ENCODE measurements at regions not wholly inside any gene's neighbourhood (a gene's known extent, or its start where the extent isn't known, plus 50 kb on each side); places are given as distances from the start of the nearest gene placed in this dataset.

- H3K27ac ChIP-seq (ENCODE audit: low read depth, low read length) = no peak overlapping the region
- H3K4me1 ChIP-seq (ENCODE audit: control insufficient read depth, insufficient read depth, low read length) = no peaks in the 10 kb centered on the region
- no peak overlapping the region for H3K4me3 ChIP-seq (ENCODE audit: low read length)
- H3K36me3 ChIP-seq (ENCODE audit: control insufficient read depth, insufficient read depth, low read length) = no peaks in the 10 kb centered on the region
- no peak overlapping the region for H3K9ac ChIP-seq (ENCODE audit: low read length)
- H3K27me3 ChIP-seq (ENCODE audit: control insufficient read depth, insufficient read depth, low read length) = no peaks in the 10 kb centered on the region
Measured at GRCh38 chr5:171617266-171617665, 168.4 kb upstream of the SMIM23 start.

DNA sequence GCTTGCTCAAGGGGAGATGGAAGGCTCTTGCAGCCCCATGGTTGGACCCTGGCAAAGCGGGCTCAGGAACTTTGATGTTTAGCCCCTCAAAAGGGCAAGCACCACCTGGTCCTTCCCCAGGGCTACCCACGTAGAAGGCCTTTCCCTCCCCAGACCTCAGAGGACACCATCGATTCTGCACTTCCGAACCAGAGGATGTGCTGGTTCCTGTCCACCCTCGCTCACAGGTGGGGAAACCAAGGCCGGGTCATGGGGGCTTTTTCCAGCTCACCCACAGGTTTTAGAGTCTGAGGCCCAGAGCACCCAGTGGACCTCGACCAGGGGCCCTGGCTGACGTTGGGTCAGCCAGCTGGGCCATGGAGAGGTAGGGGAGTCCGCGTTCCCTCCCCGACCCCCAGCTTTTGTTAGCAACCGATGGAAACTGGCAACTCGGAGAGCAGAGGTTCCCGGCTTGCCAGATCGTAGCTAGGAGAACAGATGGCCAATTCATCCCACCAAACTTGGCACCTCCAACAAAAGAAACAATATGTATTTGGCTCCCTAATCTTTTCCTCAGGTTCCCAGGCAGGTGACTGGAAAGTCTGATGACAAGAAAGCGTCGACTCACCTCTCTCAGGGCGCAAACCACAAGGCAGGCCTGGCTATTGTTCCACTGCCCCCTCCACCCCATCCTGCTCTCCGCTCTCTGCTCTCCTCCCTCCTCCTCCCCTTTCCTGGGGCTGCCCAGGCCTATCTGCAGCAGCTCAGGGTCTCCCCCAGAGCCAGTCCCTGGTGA lies 167.6 kb upstream of the SMIM23 start:
- no peaks in the 10 kb centered on the region for H3K36me3 ChIP-seq (ENCODE audit: control insufficient read depth, insufficient read depth, low read length)
- H3K4me1 ChIP-seq (ENCODE audit: control insufficient read depth, insufficient read depth, low read length) = no peaks in the 10 kb centered on the region
- H3K27me3 ChIP-seq (ENCODE audit: control insufficient read depth, insufficient read depth, low read length) = no peaks in the 10 kb centered on the region
- no peak overlapping the region for H3K9ac ChIP-seq (ENCODE audit: low read length)
- no peak overlapping the region for H3K4me3 ChIP-seq (ENCODE audit: low read length)
- H3K27ac ChIP-seq (ENCODE audit: low read depth, low read length) = no peak overlapping the region

GRCh38 chr5:171619196-171619595 lies 166.4 kb upstream of the SMIM23 start:
- H3K36me3 ChIP-seq (ENCODE audit: control insufficient read depth, insufficient read depth, low read length) = no peaks in the 10 kb centered on the region
- no peak overlapping the region for H3K9ac ChIP-seq (ENCODE audit: low read length)
- no peak overlapping the region for H3K27ac ChIP-seq (ENCODE audit: low read depth, low read length)
- H3K27me3 ChIP-seq (ENCODE audit: control insufficient read depth, insufficient read depth, low read length) = no peaks in the 10 kb centered on the region
- no peaks in the 10 kb centered on the region for H3K4me1 ChIP-seq (ENCODE audit: control insufficient read depth, insufficient read depth, low read length)
- no peak overlapping the region for H3K4me3 ChIP-seq (ENCODE audit: low read length)

DNA sequence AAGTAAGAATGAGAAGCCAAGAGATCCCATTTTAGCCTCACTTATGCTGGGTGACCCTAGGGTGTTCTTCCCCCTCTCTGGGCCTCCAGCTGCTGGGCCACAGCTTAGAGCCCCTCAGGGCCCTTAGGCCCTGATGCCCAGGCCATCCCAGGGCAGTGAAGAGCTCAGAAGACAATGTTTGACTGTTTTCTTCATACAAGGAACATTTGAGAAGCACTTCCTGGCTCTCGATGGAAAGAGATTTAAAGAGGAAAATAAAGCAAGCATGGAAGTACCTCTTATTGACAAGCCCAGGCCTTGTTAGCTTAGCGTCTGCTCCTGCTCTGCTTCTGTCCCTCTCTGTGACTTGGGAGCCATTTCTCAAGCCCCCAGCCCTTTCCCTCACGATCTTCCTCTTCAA lies 165.9 kb upstream of the SMIM23 start:
- no peak overlapping the region for H3K4me3 ChIP-seq (ENCODE audit: low read length)
- H3K36me3 ChIP-seq (ENCODE audit: control insufficient read depth, insufficient read depth, low read length) = no peaks in the 10 kb centered on the region
- no peaks in the 10 kb centered on the region for H3K27me3 ChIP-seq (ENCODE audit: control insufficient read depth, insufficient read depth, low read length)
- H3K9ac ChIP-seq (ENCODE audit: low read length) = no peak overlapping the region
- H3K27ac ChIP-seq (ENCODE audit: low read depth, low read length) = no peak overlapping the region
- H3K4me1 ChIP-seq (ENCODE audit: control insufficient read depth, insufficient read depth, low read length) = no peaks in the 10 kb centered on the region

GRCh38 chr5:171622010-171622409 lies 163.6 kb upstream of the SMIM23 start:
- no peaks in the 10 kb centered on the region for H3K27me3 ChIP-seq (ENCODE audit: control insufficient read depth, insufficient read depth, low read length)
- no peak overlapping the region for H3K9ac ChIP-seq (ENCODE audit: low read length)
- no peak overlapping the region for H3K4me3 ChIP-seq (ENCODE audit: low read length)
- no peaks in the 10 kb centered on the region for H3K36me3 ChIP-seq (ENCODE audit: control insufficient read depth, insufficient read depth, low read length)
- no peak overlapping the region for H3K27ac ChIP-seq (ENCODE audit: low read depth, low read length)
- H3K4me1 ChIP-seq (ENCODE audit: control insufficient read depth, insufficient read depth, low read length) = no peaks in the 10 kb centered on the region

GRCh38 chr5:171623107-171623506 lies 162.5 kb upstream of the SMIM23 start:
- H3K4me1 ChIP-seq (ENCODE audit: control insufficient read depth, insufficient read depth, low read length) = no peaks in the 10 kb centered on the region
- H3K9ac ChIP-seq (ENCODE audit: low read length) = no peak overlapping the region
- no peaks in the 10 kb centered on the region for H3K27me3 ChIP-seq (ENCODE audit: control insufficient read depth, insufficient read depth, low read length)
- H3K27ac ChIP-seq (ENCODE audit: low read depth, low read length) = no peak overlapping the region
- no peaks in the 10 kb centered on the region for H3K36me3 ChIP-seq (ENCODE audit: control insufficient read depth, insufficient read depth, low read length)
- no peak overlapping the region for H3K4me3 ChIP-seq (ENCODE audit: low read length)

- Histone ChIP-seq H3K27me3 (ENCODE audit: control insufficient read depth, insufficient read depth, low read length) (no peaks in the 10 kb centered on the region), H3K27ac (ENCODE audit: low read depth, low read length) (no peak overlapping the region), H3K4me1 (ENCODE audit: control insufficient read depth, insufficient read depth, low read length) (no peaks in the 10 kb centered on the region), H3K9ac (ENCODE audit: low read length) (no peak overlapping the region), H3K36me3 (ENCODE audit: control insufficient read depth, insufficient read depth, low read length) (no peaks in the 10 kb centered on the region), H3K4me3 (ENCODE audit: low read length) (no peak overlapping the region)
Measured at GRCh38 chr5:171623551-171624097, 162.0 kb upstream of the SMIM23 start.

GRCh38 chr5:171624396-171624795 lies 161.2 kb upstream of the SMIM23 start:
- Histone ChIP-seq H3K4me1 (ENCODE audit: control insufficient read depth, insufficient read depth, low read length) (no peaks in the 10 kb centered on the region), H3K9ac (ENCODE audit: low read length) (no peak overlapping the region), H3K36me3 (ENCODE audit: control insufficient read depth, insufficient read depth, low read length) (no peaks in the 10 kb centered on the region), H3K27me3 (ENCODE audit: control insufficient read depth, insufficient read depth, low read length) (peaks cover 5% of the 10 kb centered on the region), H3K27ac (ENCODE audit: low read depth, low read length) (no peak overlapping the region), H3K4me3 (ENCODE audit: low read length) (no peak overlapping the region)

DNA sequence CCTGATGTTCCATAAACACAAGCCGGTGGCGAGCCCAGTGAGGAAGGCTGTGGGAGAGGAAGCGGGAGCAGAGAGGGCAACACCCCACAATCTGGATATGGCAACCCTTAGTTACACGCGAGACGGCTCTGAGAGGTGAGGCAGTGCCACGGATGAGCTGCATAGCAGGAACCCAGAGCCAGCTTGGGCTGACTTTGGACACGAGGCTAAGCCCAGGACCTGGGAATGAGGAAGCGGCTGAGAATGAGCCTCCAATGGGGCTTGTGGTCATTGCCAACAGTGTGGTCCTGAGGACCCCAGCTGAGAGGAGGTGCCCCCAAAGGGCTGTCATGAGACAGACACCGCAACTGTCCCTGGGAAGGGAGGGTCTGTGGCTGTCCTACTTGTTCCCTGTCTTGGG lies 160.0 kb upstream of the SMIM23 start:
- Histone ChIP-seq H3K4me3 (ENCODE audit: low read length) (no peak overlapping the region), H3K27ac (ENCODE audit: low read depth, low read length) (no peak overlapping the region), H3K36me3 (ENCODE audit: control insufficient read depth, insufficient read depth, low read length) (no peaks in the 10 kb centered on the region)

DNA sequence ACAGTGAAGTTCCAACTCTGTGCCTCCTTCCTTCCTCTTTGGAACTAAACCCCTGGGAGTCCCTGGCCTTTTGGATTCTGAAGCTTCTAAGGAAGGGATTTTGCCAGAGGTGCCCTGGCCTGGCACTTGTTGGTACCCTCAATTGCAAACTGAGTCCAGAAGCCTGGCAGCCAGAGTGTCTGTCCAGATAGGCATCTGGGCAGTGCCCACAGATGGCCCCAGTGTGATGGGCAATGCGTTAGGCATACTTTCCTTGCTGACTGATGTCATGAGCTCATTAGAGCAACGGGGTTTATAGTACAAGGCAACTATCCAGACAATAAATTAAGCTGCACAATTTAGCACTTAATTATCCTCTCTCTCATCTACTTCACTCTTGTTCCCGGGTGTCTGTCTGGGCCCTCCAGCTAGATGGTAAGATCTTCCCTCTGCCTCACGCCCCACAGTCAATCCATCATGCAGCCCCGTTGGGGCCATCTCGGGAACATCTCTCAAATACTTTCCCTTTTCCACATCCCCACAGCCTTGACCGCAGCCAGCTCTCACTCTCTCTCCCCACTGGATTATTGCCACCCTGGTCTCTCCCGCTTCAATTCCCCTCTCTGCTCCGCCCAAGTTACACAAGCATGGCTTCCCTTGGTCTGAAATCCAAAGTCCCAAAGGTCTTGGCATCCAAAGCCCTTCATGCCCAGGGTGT lies 157.5 kb upstream of the SMIM23 start:
- Histone ChIP-seq H3K4me1 (ENCODE audit: control insufficient read depth, insufficient read depth, low read length) (no peaks in the 10 kb centered on the region), H3K27ac (ENCODE audit: low read depth, low read length) (no peak overlapping the region), H3K9ac (ENCODE audit: low read length) (no peak overlapping the region), H3K27me3 (ENCODE audit: control insufficient read depth, insufficient read depth, low read length) (peaks cover 5% of the 10 kb centered on the region), H3K36me3 (ENCODE audit: control insufficient read depth, insufficient read depth, low read length) (no peaks in the 10 kb centered on the region), H3K4me3 (ENCODE audit: low read length) (no peak overlapping the region)

More for the DNA sequence above, 160.0 kb upstream of the SMIM23 start:
- Histone ChIP-seq H3K27me3 (ENCODE audit: control insufficient read depth, insufficient read depth, low read length) (peaks cover 5% of the 10 kb centered on the region), H3K4me1 (ENCODE audit: control insufficient read depth, insufficient read depth, low read length) (no peaks in the 10 kb centered on the region), H3K9ac (ENCODE audit: low read length) (no peak overlapping the region)

- no peak overlapping the region for H3K27ac ChIP-seq (ENCODE audit: low read depth, low read length)
- peaks cover 5% of the 10 kb centered on the region for H3K27me3 ChIP-seq (ENCODE audit: control insufficient read depth, insufficient read depth, low read length)
- H3K4me1 ChIP-seq (ENCODE audit: control insufficient read depth, insufficient read depth, low read length) = no peaks in the 10 kb centered on the region
- no peaks in the 10 kb centered on the region for H3K36me3 ChIP-seq (ENCODE audit: control insufficient read depth, insufficient read depth, low read length)
- no peak overlapping the region for H3K4me3 ChIP-seq (ENCODE audit: low read length)
- H3K9ac ChIP-seq (ENCODE audit: low read length) = no peak overlapping the region
Measured at GRCh38 chr5:171628633-171628974, 157.0 kb upstream of the SMIM23 start.

- Histone ChIP-seq H3K27ac (ENCODE audit: low read depth, low read length) (no peak overlapping the region), H3K27me3 (ENCODE audit: control insufficient read depth, insufficient read depth, low read length) (peaks cover 5% of the 10 kb centered on the region), H3K4me1 (ENCODE audit: control insufficient read depth, insufficient read depth, low read length) (no peaks in the 10 kb centered on the region)
Measured at GRCh38 chr5:171629221-171629620, 156.4 kb upstream of the SMIM23 start.

More at GRCh38 chr5:171629221-171629620, 156.4 kb upstream of the SMIM23 start:
- H3K9ac ChIP-seq (ENCODE audit: low read length) = no peak overlapping the region
- H3K36me3 ChIP-seq (ENCODE audit: control insufficient read depth, insufficient read depth, low read length) = no peaks in the 10 kb centered on the region
- H3K4me3 ChIP-seq (ENCODE audit: low read length) = no peak overlapping the region
